ENCODE measurements at regions not wholly inside any gene's neighbourhood (a gene's known extent, or its start where the extent isn't known, plus 50 kb on each side); places are given as distances from the start of the nearest gene placed in this dataset.

DNA sequence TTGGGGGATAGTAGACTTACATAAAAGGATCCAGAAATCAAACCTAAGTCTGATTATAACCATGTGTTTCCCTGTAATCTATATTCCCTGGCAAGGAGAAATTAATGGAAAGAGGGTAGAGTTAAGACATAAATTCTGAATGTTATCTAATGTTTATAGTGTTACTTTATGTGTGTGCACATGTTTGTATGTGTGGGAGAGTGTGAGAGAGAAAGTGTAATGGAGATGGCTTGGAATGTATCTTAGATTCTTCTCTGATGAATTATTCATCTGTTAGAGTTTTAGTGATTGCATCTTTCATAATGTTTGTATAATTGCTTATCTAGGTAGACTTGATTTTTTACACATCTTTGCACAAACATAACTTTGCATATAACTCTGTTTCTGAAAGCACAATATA lies 490.9 kb downstream of the FLRT2 start:
- CTCF ChIA-PET: no interaction called here
- POLR2A ChIA-PET: no interaction called here

DNA sequence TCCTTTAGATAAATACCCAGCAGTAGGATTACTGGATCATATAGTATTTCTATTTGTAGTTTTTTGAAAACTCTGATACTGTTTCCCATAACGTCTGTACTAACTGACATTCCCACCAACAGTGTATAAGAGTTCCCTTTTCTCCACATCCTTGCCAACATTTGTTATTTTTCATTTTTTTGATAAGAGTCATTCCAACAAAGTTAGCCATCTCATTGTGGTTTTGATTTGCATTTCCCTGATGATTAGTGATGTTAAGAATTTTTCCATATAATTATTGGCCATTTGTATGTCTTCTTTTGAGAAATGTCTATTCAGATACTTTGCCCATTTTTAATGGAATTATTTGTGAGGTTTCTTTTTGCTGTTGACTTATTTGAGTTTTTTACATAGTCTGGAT lies 486.0 kb downstream of the FLRT2 start:
- ChIA-PET POLR2A (no interaction called here), CTCF (no interaction called here)

- ChIA-PET POLR2A (no interaction called here), CTCF (no interaction called here)
Measured at GRCh38 chr14:86015511-86015910, 485.6 kb downstream of the FLRT2 start.

- ChIA-PET CTCF (no interaction called here), POLR2A (no interaction called here)
Measured at GRCh38 chr14:86013641-86014040, 483.7 kb downstream of the FLRT2 start.

DNA sequence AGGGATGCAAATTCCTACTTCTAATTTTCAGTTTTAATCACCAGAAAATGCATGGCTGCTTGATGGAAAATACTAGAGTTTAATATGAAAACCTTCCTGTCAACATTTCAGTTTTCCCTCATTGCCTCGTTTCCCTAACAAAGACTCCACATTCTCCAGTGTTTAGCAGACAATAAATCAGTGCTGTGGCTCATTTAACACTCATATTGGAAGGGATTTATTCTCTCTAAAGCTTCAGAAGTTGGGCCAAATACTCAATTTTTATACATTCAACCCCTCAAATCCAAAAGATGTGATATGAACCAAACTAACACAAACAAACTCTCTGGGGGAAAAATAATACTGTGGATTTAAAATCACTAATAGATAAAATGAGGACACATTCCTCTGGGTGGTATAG lies 482.5 kb downstream of the FLRT2 start:
- CTCF ChIA-PET: no interaction called here
- POLR2A ChIA-PET: no interaction called here

DNA sequence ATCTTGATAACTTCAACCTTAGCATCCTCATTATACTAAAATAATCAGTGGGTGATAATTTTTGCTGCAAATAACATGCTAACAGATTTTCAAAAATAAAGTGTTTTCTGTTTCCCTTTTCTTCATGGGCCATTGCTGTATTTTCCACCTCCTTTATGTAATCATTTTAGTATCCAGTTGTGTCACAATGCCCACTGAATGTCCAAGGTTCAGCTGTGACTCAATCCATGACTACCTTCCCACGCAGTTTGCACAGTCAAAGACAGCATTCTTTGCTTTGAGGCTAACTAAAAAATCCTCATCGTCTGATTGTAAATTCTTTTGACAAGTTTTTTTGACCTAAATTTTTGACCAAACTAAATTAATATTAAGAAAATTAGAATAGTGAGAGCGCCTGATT lies 474.1 kb downstream of the FLRT2 start:
- ChIA-PET POLR2A (no interaction called here), CTCF (no interaction called here)

GRCh38 chr14:85996551-85996950 lies 466.6 kb downstream of the FLRT2 start:
- CTCF ChIA-PET: no interaction called here
- POLR2A ChIA-PET: no interaction called here

- ChIA-PET CTCF (no interaction called here), POLR2A (no interaction called here)
Measured at GRCh38 chr14:85991156-85991555, 461.2 kb downstream of the FLRT2 start.

DNA sequence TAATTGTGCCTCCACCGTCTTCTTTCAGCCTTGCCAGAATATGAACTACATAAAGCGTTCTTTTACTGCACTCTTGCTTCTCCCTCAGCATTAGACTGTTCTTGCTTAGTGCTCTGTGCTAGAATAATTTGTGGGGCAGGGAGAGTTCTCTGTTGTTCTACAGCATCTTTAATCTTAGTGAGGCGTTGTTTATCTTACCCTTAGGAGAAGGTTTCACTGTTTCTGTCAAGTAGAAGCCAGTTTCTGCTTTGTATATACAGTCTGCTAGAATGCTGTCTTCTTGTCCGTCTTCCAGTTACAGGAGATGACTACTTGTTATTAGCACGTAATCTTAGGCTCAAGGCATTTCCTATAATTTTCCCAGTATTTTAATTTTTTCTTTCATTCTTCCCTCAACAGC lies 458.0 kb downstream of the FLRT2 start:
- POLR2A ChIA-PET: no interaction called here

GRCh38 chr14:85987292-85987691 lies 457.3 kb downstream of the FLRT2 start:
- ChIA-PET CTCF (no interaction called here), POLR2A (no interaction called here)

More for the DNA sequence above, 458.0 kb downstream of the FLRT2 start:
- CTCF ChIA-PET: no interaction called here

DNA sequence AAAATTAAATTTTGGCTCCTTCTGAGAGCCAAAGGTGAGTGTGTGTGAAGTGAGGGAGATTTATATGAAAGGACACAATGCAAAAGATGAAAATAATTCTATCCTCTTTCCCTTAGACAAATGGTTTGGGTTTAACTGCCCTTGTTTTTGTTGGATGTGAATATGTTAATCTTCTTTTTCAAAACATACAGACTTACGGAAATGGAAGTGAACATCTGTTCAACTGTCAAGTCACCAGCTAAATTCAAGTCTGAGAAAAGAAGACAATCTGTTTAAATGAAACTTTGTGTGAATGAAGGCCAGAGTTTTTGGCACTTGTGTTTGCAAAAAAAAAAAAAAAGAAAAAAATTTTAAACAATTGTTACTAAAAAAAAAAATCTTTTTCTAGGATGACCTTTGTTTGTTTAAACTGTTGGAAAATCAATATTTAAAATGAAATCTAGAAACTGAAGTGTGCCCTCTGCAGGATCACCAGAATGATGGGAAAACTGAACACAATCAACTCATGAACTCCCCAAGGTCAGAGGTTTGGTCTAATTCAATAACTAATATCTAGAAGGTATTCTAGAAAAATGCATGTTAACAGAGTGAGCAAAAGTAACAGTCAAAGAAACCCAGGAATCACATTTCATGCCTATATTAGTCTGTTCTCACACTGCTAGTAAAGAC lies 448.8 kb downstream of the FLRT2 start:
- POLR2A ChIA-PET: no interaction called here
- CTCF ChIA-PET: no interaction called here

DNA sequence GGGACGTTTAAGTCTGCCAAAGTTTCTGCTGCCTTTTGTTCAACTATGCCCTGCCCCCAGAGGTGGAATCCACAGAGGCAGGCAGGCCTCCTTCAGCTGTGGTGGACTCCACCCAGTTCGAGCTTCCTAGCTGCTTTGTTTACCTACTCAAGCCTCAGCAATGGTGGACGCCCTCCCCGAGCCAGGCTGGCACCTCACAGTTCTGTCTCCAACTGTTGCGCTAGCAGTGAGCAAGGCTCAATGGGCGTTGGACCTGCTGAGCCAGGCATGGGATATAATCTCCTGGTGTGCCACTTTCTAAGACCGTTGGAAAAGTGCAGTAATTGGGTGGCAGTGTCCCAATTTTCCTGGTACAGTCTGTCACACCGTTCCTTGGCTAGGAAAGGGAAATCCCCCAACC lies 444.7 kb downstream of the FLRT2 start:
- POLR2A ChIA-PET: no interaction called here
- CTCF ChIA-PET: no interaction called here

DNA sequence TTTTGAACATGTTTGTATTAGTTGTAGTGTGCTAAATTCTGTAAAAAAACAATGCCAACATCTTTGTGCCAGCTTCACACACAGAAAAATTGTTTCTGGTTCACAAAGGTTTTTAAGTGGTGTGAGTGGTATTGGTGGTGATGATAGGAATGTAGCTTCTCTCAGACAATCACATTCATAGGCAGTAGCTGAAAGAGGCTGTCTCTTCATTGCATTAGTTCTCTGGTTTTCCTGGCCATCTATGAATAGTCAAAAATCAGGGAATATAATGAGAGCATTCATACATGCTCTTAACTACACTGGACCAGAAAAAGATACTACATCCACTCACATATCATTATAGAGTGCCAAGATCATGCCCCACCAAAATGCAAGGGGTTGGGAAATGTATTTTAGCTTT lies 433.5 kb downstream of the FLRT2 start:
- CTCF ChIA-PET: no interaction called here
- POLR2A ChIA-PET: no interaction called here

DNA sequence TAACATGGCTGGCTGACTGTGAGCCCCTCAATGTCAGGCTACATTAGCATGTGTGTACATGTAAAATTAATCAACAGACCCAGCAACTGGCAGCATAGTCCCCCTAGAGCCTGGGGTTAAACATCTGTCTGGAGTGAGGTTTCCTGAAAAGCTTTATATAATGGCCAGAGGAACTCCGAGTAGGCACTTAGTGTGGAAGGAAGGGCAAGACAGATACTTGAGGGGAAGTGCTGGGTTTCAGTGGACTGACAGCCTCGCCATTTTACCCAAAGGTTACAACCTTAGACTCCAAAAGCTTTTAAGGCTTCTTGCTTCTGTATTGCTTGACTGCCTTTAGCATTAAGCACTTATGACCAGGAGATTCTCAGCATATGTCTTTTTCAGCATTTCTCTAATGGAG lies 430.8 kb downstream of the FLRT2 start:
- ChIA-PET CTCF (no interaction called here), POLR2A (no interaction called here)

- CTCF ChIA-PET: no interaction called here
- POLR2A ChIA-PET: no interaction called here
Measured at GRCh38 chr14:85959063-85959462, 429.1 kb downstream of the FLRT2 start.

GRCh38 chr14:85958069-85958468 lies 428.1 kb downstream of the FLRT2 start:
- CTCF ChIA-PET: no interaction called here

GRCh38 chr14:85953265-85953664 lies 423.3 kb downstream of the FLRT2 start:
- POLR2A ChIA-PET: no interaction called here
- CTCF ChIA-PET: no interaction called here

More at GRCh38 chr14:85958069-85958468, 428.1 kb downstream of the FLRT2 start:
- POLR2A ChIA-PET: no interaction called here

DNA sequence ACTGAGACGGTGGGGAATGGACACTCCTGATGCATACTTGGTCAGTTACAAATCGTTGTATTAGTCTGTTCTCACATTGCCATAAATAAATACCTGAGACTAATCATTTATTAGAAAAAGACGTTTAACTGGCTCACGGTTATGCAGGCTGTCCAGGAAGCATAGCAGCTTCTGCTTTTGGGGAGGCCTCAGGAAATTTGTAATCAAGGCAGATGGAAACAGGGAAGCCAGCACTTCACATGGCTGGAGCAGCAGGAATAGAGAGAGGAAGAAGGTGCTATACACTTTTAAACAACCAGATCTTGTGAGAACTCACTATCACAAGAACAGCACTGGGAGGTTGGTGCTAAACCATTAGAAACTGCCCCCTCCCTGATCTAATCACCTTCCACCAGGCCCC lies 418.2 kb downstream of the FLRT2 start:
- ChIA-PET POLR2A (no interaction called here), CTCF (no interaction called here)

DNA sequence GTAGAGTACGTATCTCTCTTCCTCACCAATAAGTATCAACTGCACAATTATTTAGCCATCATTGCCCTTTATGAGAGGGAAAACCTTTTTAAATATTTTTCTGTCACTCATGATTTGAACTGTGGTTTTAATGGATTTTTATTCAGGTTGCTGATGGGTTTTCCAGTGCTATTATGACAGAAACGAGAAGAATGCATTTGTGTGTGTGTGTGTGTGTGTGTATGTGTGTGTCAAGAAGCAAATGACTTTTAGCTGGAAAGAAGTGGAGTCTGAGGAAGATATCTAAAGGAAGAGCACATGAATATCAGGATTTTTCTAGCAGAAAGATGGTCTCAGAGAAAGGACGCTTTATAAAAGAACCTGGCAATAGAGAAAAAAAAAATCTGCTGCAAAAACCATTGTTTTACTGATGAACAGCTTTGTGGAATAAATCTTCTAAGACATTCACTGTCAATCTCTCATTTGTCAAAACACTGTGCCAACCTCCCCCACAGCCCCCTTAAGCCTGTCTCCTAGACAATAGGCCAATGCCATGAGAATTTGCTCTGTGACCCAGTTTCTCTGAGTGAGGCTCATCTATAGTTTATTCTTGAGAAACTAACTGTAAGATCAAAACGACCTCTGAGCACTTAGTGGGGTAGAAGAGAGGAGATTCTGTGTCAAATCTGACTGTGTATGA lies 417.7 kb downstream of the FLRT2 start:
- POLR2A ChIA-PET: no interaction called here
- CTCF ChIA-PET: no interaction called here

GRCh38 chr14:85943192-85943591 lies 413.2 kb downstream of the FLRT2 start:
- CTCF ChIA-PET: no interaction called here
- POLR2A ChIA-PET: no interaction called here

DNA sequence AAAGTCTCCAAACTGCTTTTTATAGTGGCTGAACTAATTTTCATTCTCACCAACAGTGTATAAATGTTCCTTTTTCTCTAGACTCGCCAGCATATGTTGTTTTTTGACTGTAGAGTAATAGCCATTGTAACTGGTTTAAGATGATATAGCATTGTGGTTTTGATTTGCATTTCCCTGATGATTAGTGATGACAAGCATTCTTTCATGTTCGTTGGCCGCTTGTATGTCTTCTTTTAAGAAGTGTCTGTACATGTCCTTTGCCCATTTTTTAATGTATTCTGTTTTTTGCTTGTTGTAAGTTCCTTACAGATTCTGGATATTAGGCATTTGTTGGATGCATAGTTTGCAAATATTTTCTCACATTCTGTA lies 404.9 kb downstream of the FLRT2 start:
- POLR2A ChIA-PET: no interaction called here

GRCh38 chr14:85934123-85934885 lies 404.4 kb downstream of the FLRT2 start:
- POLR2A ChIA-PET: no interaction called here
- CTCF ChIA-PET: no interaction called here

More for the DNA sequence above, 404.9 kb downstream of the FLRT2 start:
- CTCF ChIA-PET: no interaction called here
